ENCODE measurements at regions not wholly inside any gene's neighbourhood (a gene's known extent, or its start where the extent isn't known, plus 50 kb on each side); places are given as distances from the start of the nearest gene placed in this dataset.

GRCh38 chr5:58240322-58240721 is 219.6 kb downstream of the PLK2 start:
- no peak for TF ChIP-seq CTCF (IDR thresholded peaks at IDR 0.05; ENCODE audit: insufficient read depth, low read depth, low read length)
- TF ChIP-seq EZH2 (IDR thresholded peaks at IDR 0.05; ENCODE audit: insufficient read depth, low read length) = no peak
